ENCODE measurements at regions not wholly inside any gene's neighbourhood (a gene's known extent, or its start where the extent isn't known, plus 50 kb on each side); places are given as distances from the start of the nearest gene placed in this dataset.

DNA sequence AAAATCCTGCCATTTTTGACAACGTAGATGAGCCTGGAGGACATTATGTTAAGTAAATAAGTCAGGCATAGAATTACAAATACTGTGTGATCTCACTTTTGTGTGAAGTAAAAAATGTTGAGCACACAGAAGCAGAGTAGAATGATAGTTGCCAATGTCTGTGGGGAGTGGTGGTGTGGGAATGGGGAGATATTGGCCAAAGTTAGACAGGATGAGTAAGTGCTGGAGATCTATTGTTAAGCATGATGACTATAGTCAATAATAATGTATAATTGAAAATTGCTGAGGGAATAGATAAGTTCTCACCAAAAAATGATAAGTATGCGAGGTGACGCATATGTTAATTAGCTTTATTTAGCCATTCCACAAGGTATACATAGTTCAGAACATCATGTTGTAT lies 92.0 kb downstream of the GPR85 start:
- no peaks in the 10 kb centered on the region for H3K27me3 ChIP-seq (ENCODE audit: insufficient read depth, low read length)
- no peaks in the 10 kb centered on the region for H4K20me1 ChIP-seq (ENCODE audit: insufficient read depth, low read length)
- no peak overlapping the region for H2AFZ ChIP-seq (ENCODE audit: low read length)
- H3K9me3 ChIP-seq (ENCODE audit: low read length): peaks cover 8% of the 10 kb centered on the region; the same call in 1 of the 2 replicates
- no peak overlapping the region for H3K27ac ChIP-seq (ENCODE audit: low read depth, low read length, poor library complexity, severe bottlenecking)
- H3K4me1 ChIP-seq (ENCODE audit: insufficient read depth, low read length, severe bottlenecking): no peaks in the 10 kb centered on the region
- no peak for TF ChIP-seq CTCF (IDR thresholded peaks at IDR 0.05; ENCODE audit: low read length)
- TF ChIP-seq EZH2 (IDR thresholded peaks at IDR 0.05; ENCODE audit: borderline replicate concordance, low read length): no peak
- H3K4me3 ChIP-seq (ENCODE audit: low read depth, low read length, poor library complexity, severe bottlenecking): no peak overlapping the region
- H3K9ac ChIP-seq (ENCODE audit: low read length): no peak overlapping the region
- H3K36me3 ChIP-seq (ENCODE audit: insufficient read depth, low read length): no peaks in the 10 kb centered on the region
- H3K79me2 ChIP-seq (ENCODE audit: insufficient read depth, low read length): no peaks in the 10 kb centered on the region
- no peaks in the 10 kb centered on the region for H3F3A ChIP-seq (ENCODE audit: insufficient read depth, low read length)
- no peaks in the 10 kb centered on the region for H3K9me2 ChIP-seq (ENCODE audit: low read depth, low read length)
- H3K4me2 ChIP-seq (ENCODE audit: low read length): no peak overlapping the region

- Histone ChIP-seq H3K79me2 (ENCODE audit: insufficient read depth, low read length) (no peaks in the 10 kb centered on the region), H3K27me3 (ENCODE audit: insufficient read depth, low read length) (no peaks in the 10 kb centered on the region), H3K4me1 (ENCODE audit: insufficient read depth, low read length, severe bottlenecking) (peaks cover 20% of the 10 kb centered on the region), H3K9ac (ENCODE audit: low read length) (no peak overlapping the region), H2AFZ (ENCODE audit: low read length) (no peak overlapping the region), H3K36me3 (ENCODE audit: insufficient read depth, low read length) (no peaks in the 10 kb centered on the region), H4K20me1 (ENCODE audit: insufficient read depth, low read length) (no peaks in the 10 kb centered on the region), H3K9me2 (ENCODE audit: low read depth, low read length) (no peaks in the 10 kb centered on the region), H3K9me3 (ENCODE audit: low read length) (peaks cover 8% of the 10 kb centered on the region; the same call in 1 of the 2 replicates), H3K4me2 (ENCODE audit: low read length) (no peak overlapping the region), H3K4me3 (ENCODE audit: low read depth, low read length, poor library complexity, severe bottlenecking) (no peak overlapping the region), H3K27ac (ENCODE audit: low read depth, low read length, poor library complexity, severe bottlenecking) (no peak overlapping the region), H3F3A (ENCODE audit: insufficient read depth, low read length) (peaks cover 1% of the 10 kb centered on the region; the same call in 1 of the 2 replicates)
- TF ChIP-seq CTCF (IDR thresholded peaks at IDR 0.05; ENCODE audit: low read length) (no peak), EZH2 (IDR thresholded peaks at IDR 0.05; ENCODE audit: borderline replicate concordance, low read length) (no peak)
Measured at GRCh38 chr7:112990624-112991023, 96.0 kb downstream of the GPR85 start.

- Histone ChIP-seq H3K27ac (ENCODE audit: low read depth, low read length, poor library complexity, severe bottlenecking) (no peak overlapping the region), H3K4me2 (ENCODE audit: low read length) (no peak overlapping the region), H3K9me3 (ENCODE audit: low read length) (peaks cover 8% of the 10 kb centered on the region; the same call in 1 of the 2 replicates), H3K36me3 (ENCODE audit: insufficient read depth, low read length) (no peaks in the 10 kb centered on the region), H3K79me2 (ENCODE audit: insufficient read depth, low read length) (no peaks in the 10 kb centered on the region), H2AFZ (ENCODE audit: low read length) (no peak overlapping the region; the same call in 1 of the 2 replicates), H3K9me2 (ENCODE audit: low read depth, low read length) (no peaks in the 10 kb centered on the region), H3K4me1 (ENCODE audit: insufficient read depth, low read length, severe bottlenecking) (peaks cover 28% of the 10 kb centered on the region), H3K27me3 (ENCODE audit: insufficient read depth, low read length) (no peaks in the 10 kb centered on the region), H3K4me3 (ENCODE audit: low read depth, low read length, poor library complexity, severe bottlenecking) (no peak overlapping the region), H3F3A (ENCODE audit: insufficient read depth, low read length) (peaks cover 2% of the 10 kb centered on the region; the same call in 1 of the 2 replicates), H3K9ac (ENCODE audit: low read length) (no peak overlapping the region), H4K20me1 (ENCODE audit: insufficient read depth, low read length) (no peaks in the 10 kb centered on the region)
- TF ChIP-seq EZH2 (IDR thresholded peaks at IDR 0.05; ENCODE audit: borderline replicate concordance, low read length) (no peak), CTCF (IDR thresholded peaks at IDR 0.05; ENCODE audit: low read length) (no peak)
Measured at GRCh38 chr7:112989531-112989930, 97.1 kb downstream of the GPR85 start.

Measured in OCI-LY1 (cell line).